Common myeloid progenitor, CD34-positive (primary cell): ENCODE measurements at regions not wholly inside any gene's neighbourhood (a gene's known extent, or its start where the extent isn't known, plus 50 kb on each side); places are given as distances from the start of the nearest gene placed in this dataset.

Experiments
- CTCF ChIA-PET: fragments of 350-600 bp; sonication (Branson Sonifier 250); formaldehyde crosslinking; loops from one replicate; lab custom pipeline; 2021; ENCODE audit warnings: antibody characterized with exemption; lab: Charles Lee
- POLR2A ChIA-PET: fragments of 350-600 bp; sonication (Branson Sonifier 250); formaldehyde crosslinking; loops from one replicate; lab custom pipeline; 2021; ENCODE audit warnings: antibody characterized with exemption; lab: Charles Lee
- DNase-seq, 3 donors: peaks; one replicate each; pipeline versions ENCODE4 v3.0.0 to v3.0.0-alpha.2; 2013
- H3K27ac ChIP-seq, 2 experiments: 1 replicate in 1 of 2; 2 replicates in 1 of 2; pipeline ENCODE4 v1.7.0; 2013; ENCODE audit warnings: inconsistent platforms in 2 of 2, low read length in 2 of 2, mild to moderate bottlenecking in 2 of 2, low read depth in 1 of 2, moderate library complexity in 1 of 2; ENCODE audit not compliant: severe bottlenecking in 2 of 2, insufficient read depth in 1 of 2, poor library complexity in 1 of 2
- H3K27me3 ChIP-seq, 5 experiments: replicated peaks in 2 of 5; 1 replicate in 3 of 5; 2 replicates in 2 of 5; pipeline versions ENCODE4 v1.6.1 to v1.7.0; 2013; ENCODE audit warnings: low read length in 4 of 5, mild to moderate bottlenecking in 2 of 5, moderate library complexity in 2 of 5, inconsistent platforms in 1 of 5; ENCODE audit not compliant: insufficient read depth in 5 of 5, control insufficient read depth in 4 of 5
- H3K36me3 ChIP-seq, 4 experiments: 1 replicate in 2 of 4; 2 replicates in 2 of 4; pipeline versions ENCODE4 v1.6.1 to v1.7.0; 2013; ENCODE audit warnings: low read length in 3 of 4, control low read depth in 1 of 4, mild to moderate bottlenecking in 1 of 4; ENCODE audit not compliant: control insufficient read depth in 4 of 4, insufficient read depth in 4 of 4
- H3K4me1 ChIP-seq, 4 experiments: 1 replicate in 3 of 4; 2 replicates in 1 of 4; pipeline versions ENCODE4 v1.6.1 to v1.7.1; 2013; ENCODE audit warnings: low read length in 3 of 4, mild to moderate bottlenecking in 3 of 4, control low read depth in 1 of 4, inconsistent platforms in 1 of 4, moderate library complexity in 1 of 4; ENCODE audit not compliant: control insufficient read depth in 4 of 4, insufficient read depth in 4 of 4; ENCODE audit errors: control extremely low read depth in 1 of 4
- H3K4me3 ChIP-seq, 7 experiments: 1 replicate in 4 of 7; 2 replicates in 3 of 7; pipeline versions ENCODE4 v1.5.1 to v1.7.0; 2013; ENCODE audit warnings: mild to moderate bottlenecking in 7 of 7, low read length in 6 of 7, moderate library complexity in 6 of 7, inconsistent platforms in 2 of 7, low read depth in 2 of 7, control low read depth in 1 of 7; ENCODE audit not compliant: insufficient read depth in 4 of 7, control insufficient read depth in 1 of 7; ENCODE audit errors: extremely low read depth in 1 of 7
- H3K9me3 ChIP-seq, 5 experiments: 1 replicate in 4 of 5; 2 replicates in 1 of 5; pipeline versions ENCODE4 v1.6.1 to v1.7.1; 2013; ENCODE audit warnings: low read length in 4 of 5, mild to moderate bottlenecking in 2 of 5, inconsistent platforms in 1 of 5, low read depth in 1 of 5, moderate library complexity in 1 of 5; ENCODE audit not compliant: control insufficient read depth in 4 of 5, insufficient read depth in 2 of 5; ENCODE audit errors: control extremely low read depth in 1 of 5
- WGBS: methylation state at CpG from one replicate; pipeline ENCODE4 v1.1.5; 2013; ENCODE audit not compliant: insufficient coverage; 5-methylcytosine and 5-hydroxymethylcytosine counted together

- DNase-seq: no peak
- Histone ChIP-seq H3K4me3 (no peak overlapping the region), H3K27me3 (no peaks in the 10 kb centered on the region), H3K4me1 (no peaks in the 10 kb centered on the region), H3K9me3 (no peaks in the 10 kb centered on the region), H3K27ac (no peak overlapping the region), H3K36me3 (no peaks in the 10 kb centered on the region)
- POLR2A ChIA-PET: no interaction called here
- WGBS: no CpG with 5 or more reads among the region's 1 CpG
- CTCF ChIA-PET: interaction anchor here (1.0 kb wide), 1 partner anchor 15 kb away, joined by 3 read pairs; no protein-coding TSS in a partner anchor
Observed at GRCh38 chr22:41040483-41040882, 51.9 kb upstream of the EP300 start.

GRCh38 chr22:41041532-41041931, 50.9 kb upstream of the EP300 start:
- no peak for DNase-seq
- Histone ChIP-seq H3K9me3 (no peaks in the 10 kb centered on the region), H3K27ac (no peak overlapping the region), H3K4me1 (no peaks in the 10 kb centered on the region), H3K27me3 (no peaks in the 10 kb centered on the region), H3K36me3 (no peaks in the 10 kb centered on the region), H3K4me3 (no peak overlapping the region)
- ChIA-PET POLR2A (no interaction called here), CTCF (interaction anchor here (1.0 kb wide), 1 partner anchor 16 kb away, joined by 3 read pairs; no protein-coding TSS in a partner anchor)
- WGBS: 95% methylated on average over 4 of the region's 5 CpGs
